IMR-90 (cell line): ENCODE measurements at regions not wholly inside any gene's neighbourhood (a gene's known extent, or its start where the extent isn't known, plus 50 kb on each side); places are given as distances from the start of the nearest gene placed in this dataset.

ENCODE experiments used
- ATAC-seq: fragments of 200-7000 bp; cut with Tn5 transposase; 2 replicates; pipeline ENCODE4 v1.9.1; 2020; ENCODE audit warnings: low read depth, mild to moderate bottlenecking, moderate library complexity
- BruUV-seq: library from RNA; stranded (reverse); fragments of 400-500 nt; replicated peaks from 2 replicates; lab custom pipeline; 2021; lab: Mats Ljungman, UMichigan
- CTCF ChIA-PET: fragments of 300-600 bp; formaldehyde crosslinking; extraction: SDS; loops from one replicate; lab custom pipeline; 2021; ENCODE audit warnings: antibody characterized with exemption; lab: Yijun Ruan, JAX
- POLR2A ChIA-PET: fragments of 300-600 bp; sonication (Branson Sonifier 250); formaldehyde crosslinking; loops from one replicate; lab custom pipeline; 2022; ENCODE audit warnings: antibody characterized with exemption; ENCODE audit not compliant: unreplicated experiment; lab: Charles Lee
- DNase-seq: peaks from one replicate; pipeline ENCODE4 v3.0.0; 2013
- H2AFZ ChIP-seq: replicated peaks from 2 replicates; pipeline ENCODE3; 2013; ENCODE audit warnings: low read length, mild to moderate bottlenecking; ENCODE audit not compliant: poor library complexity
- H2AK5ac ChIP-seq: 2 replicates; pipeline ENCODE4 v1.6.1; 2013; ENCODE audit warnings: low read depth, low read length, inconsistent platforms
- H2AK9ac ChIP-seq: replicated peaks from 2 replicates; pipeline ENCODE3; 2013; ENCODE audit warnings: mild to moderate bottlenecking, low read depth, low read length, moderate library complexity; ENCODE audit not compliant: poor library complexity
- H2BK120ac ChIP-seq: 2 replicates; pipeline ENCODE4 v1.6.1; 2013; ENCODE audit warnings: low read depth, low read length, inconsistent platforms
- H2BK15ac ChIP-seq: 3 replicates; pipeline ENCODE4 v1.6.1; 2013; ENCODE audit warnings: low read depth, low read length, inconsistent platforms
- H2BK20ac ChIP-seq: 2 replicates; pipeline ENCODE4 v1.6.1; 2013; ENCODE audit warnings: low read depth, mild to moderate bottlenecking, inconsistent platforms, low read length, moderate library complexity
- H2BK5ac ChIP-seq: 2 replicates; pipeline ENCODE4 v1.6.1; 2013; ENCODE audit warnings: mild to moderate bottlenecking, low read depth, low read length, inconsistent platforms; ENCODE audit not compliant: poor library complexity, severe bottlenecking
- H3K14ac ChIP-seq: replicated peaks from 2 replicates; pipeline ENCODE4 v1.6.1; 2013; ENCODE audit warnings: low read depth, low read length, inconsistent platforms
- H3K18ac ChIP-seq: 2 replicates; pipeline ENCODE4 v1.6.1; 2013; ENCODE audit warnings: low read depth, low read length, control low read depth
- H3K23ac ChIP-seq: 2 replicates; pipeline ENCODE4 v1.6.1; 2013; ENCODE audit warnings: low read depth, low read length, inconsistent platforms
- H3K27ac ChIP-seq: 2 replicates; pipeline ENCODE4 v1.5.1; 2013; ENCODE audit warnings: mild to moderate bottlenecking, control low read depth, low read length; ENCODE audit not compliant: insufficient read depth
- H3K27me3 ChIP-seq: 2 replicates; pipeline ENCODE4 v1.6.1; 2013; ENCODE audit warnings: low read length; ENCODE audit not compliant: control insufficient read depth, insufficient read depth
- H3K36me3 ChIP-seq: 2 replicates; pipeline ENCODE4 v1.6.1; 2013; ENCODE audit warnings: low read length, mixed read lengths; ENCODE audit not compliant: control insufficient read depth, insufficient read depth
- H3K4ac ChIP-seq: 2 replicates; pipeline ENCODE4 v1.6.1; 2013; ENCODE audit warnings: low read depth, low read length, inconsistent platforms
- H3K4me1 ChIP-seq: 2 replicates; pipeline ENCODE4 v1.6.1; 2013; ENCODE audit warnings: low read length, mixed read lengths; ENCODE audit not compliant: control insufficient read depth, insufficient read depth
- H3K4me2 ChIP-seq: 2 replicates; pipeline ENCODE4 v1.6.1; 2013; ENCODE audit warnings: low read depth, mild to moderate bottlenecking, control low read depth, low read length, moderate library complexity
- H3K4me3 ChIP-seq: 2 replicates; pipeline ENCODE4 v1.5.1; 2013; ENCODE audit warnings: low read depth, mild to moderate bottlenecking, control low read depth, low read length, moderate library complexity; ENCODE audit not compliant: insufficient read depth
- H3K56ac ChIP-seq: 2 replicates; pipeline ENCODE4 v1.6.1; 2013; ENCODE audit warnings: low read length, inconsistent platforms; ENCODE audit not compliant: insufficient read depth; ENCODE audit errors: extremely low read depth
- H3K79me1 ChIP-seq, 2 experiments: 2 replicates each; pipeline ENCODE4 v1.6.1; 2013; ENCODE audit warnings: low read length in 2 of 2, inconsistent platforms in 1 of 2, low read depth in 1 of 2
- H3K9ac ChIP-seq: 2 replicates; pipeline ENCODE4 v1.6.1; 2013; ENCODE audit warnings: low read depth, low read length, control low read depth
- H3K9me1 ChIP-seq: 2 replicates; pipeline ENCODE4 v1.6.1; 2013; ENCODE audit warnings: low read length, inconsistent platforms; ENCODE audit not compliant: insufficient read depth
- H3K9me3 ChIP-seq: 2 replicates; pipeline ENCODE4 v1.6.1; 2013; ENCODE audit warnings: low read length; ENCODE audit not compliant: control insufficient read depth, insufficient read depth
- H4K20me1 ChIP-seq: 2 replicates; pipeline ENCODE4 v1.6.1; 2013; ENCODE audit warnings: low read length, inconsistent platforms; ENCODE audit not compliant: insufficient read depth
- H4K5ac ChIP-seq: 2 replicates; pipeline ENCODE4 v1.6.1; 2013; ENCODE audit warnings: mild to moderate bottlenecking, low read depth, low read length, control low read depth
- H4K8ac ChIP-seq, 2 experiments: 2 replicates each; pipeline ENCODE4 v1.6.1; 2013; ENCODE audit warnings: low read depth in 2 of 2, low read length in 2 of 2, control low read depth in 1 of 2, inconsistent platforms in 1 of 2
- H4K91ac ChIP-seq: 2 replicates; pipeline ENCODE4 v1.6.1; 2013; ENCODE audit warnings: low read depth, low read length, inconsistent platforms; ENCODE audit not compliant: insufficient read depth
- CEBPB ChIP-seq: IDR thresholded peaks from 2 replicates; pipeline ENCODE4 v1.6.1; 2012; ENCODE audit warnings: low read depth, low read length, improper control_type of control experiment
- CHD1 ChIP-seq: IDR thresholded peaks from 2 replicates; pipeline ENCODE4 v1.6.1; 2012; ENCODE audit warnings: low read depth, low read length, improper control_type of control experiment
- ELK1 ChIP-seq: fragments of 150-350 bp; IDR thresholded peaks from 2 replicates; pipeline ENCODE4 v1.6.1; 2016; ENCODE audit warnings: low read depth, mild to moderate bottlenecking, low read length, moderate library complexity, borderline replicate concordance
- FOS ChIP-seq: fragments of 150-350 bp; IDR thresholded peaks from 2 replicates; pipeline ENCODE4 v1.6.1; 2016; ENCODE audit warnings: low read depth, low read length
- MAFK ChIP-seq: IDR thresholded peaks from 2 replicates; pipeline ENCODE4 v1.6.1; 2012; ENCODE audit warnings: low read depth, low read length, improper control_type of control experiment
- MAZ ChIP-seq: IDR thresholded peaks from 2 replicates; pipeline ENCODE4 v1.6.1; 2012; ENCODE audit warnings: low read depth, mild to moderate bottlenecking, low read length, improper control_type of control experiment, moderate library complexity, borderline replicate concordance
- MXI1 ChIP-seq: IDR thresholded peaks from 2 replicates; pipeline ENCODE4 v1.6.1; 2012; ENCODE audit warnings: low read depth, mild to moderate bottlenecking, low read length, moderate library complexity, borderline replicate concordance
- NFE2L2 ChIP-seq: fragments of 150-350 bp; IDR thresholded peaks from 2 replicates; pipeline ENCODE4 v1.6.1; 2016; ENCODE audit warnings: low read depth, mild to moderate bottlenecking, low read length
- RFX5 ChIP-seq: IDR thresholded peaks from 2 replicates; pipeline ENCODE4 v1.8.0; 2012; ENCODE audit warnings: low read depth, mild to moderate bottlenecking, low read length, moderate library complexity
- SMC3 ChIP-seq: fragments of 150-350 bp; IDR thresholded peaks from 2 replicates; pipeline ENCODE4 v1.6.1; 2016; ENCODE audit warnings: low read depth, mild to moderate bottlenecking, antibody characterized with exemption, low read length, moderate library complexity
- USF2 ChIP-seq: fragments of 150-350 bp; IDR thresholded peaks from 2 replicates; pipeline ENCODE4 v1.6.1; 2017; ENCODE audit warnings: mild to moderate bottlenecking, antibody characterized with exemption, low read length, low read depth
- WGBS, 2 experiments: methylation state at CpG; one replicate each; pipeline versions ENCODE4 v1.1.5 to v1.1.7; 2013; ENCODE audit warnings: missing lambda C conversion rate in 2 of 2; ENCODE audit not compliant: insufficient read length in 1 of 2; ENCODE audit errors: extremely low coverage in 2 of 2; 5-methylcytosine and 5-hydroxymethylcytosine counted together
- dilution Hi-C: fragments of 300-500 bp; cut with HindIII; formaldehyde crosslinking; loops from one replicate; pipeline ENCODE4 v1.14.3; 2018; ENCODE audit warnings: low sequenced_read_pairs; ENCODE audit not compliant: unreplicated experiment
- in situ Hi-C: fragments of 300-500 bp; cut with MboI; formaldehyde crosslinking; loops from 3 replicates; pipeline ENCODE4 v1.14.3; 2019; ENCODE audit warnings: low sequenced_read_pairs, inconsistent platforms, mixed read lengths
- intact Hi-C: fragments of 100-400 bp; cut with micrococcal nuclease; formaldehyde crosslinking; loops from 2 replicates; pipeline ENCODE4 v1.10.0; 2022

- Histone ChIP-seq H2AK5ac (no peak overlapping the region), H3K9me3 (no peaks in the 10 kb centered on the region; the same call in 1 of the 2 replicates), H3K27me3 (no peaks in the 10 kb centered on the region), H3K56ac (no peak overlapping the region), H2BK120ac (no peak overlapping the region), H3K9me1 (no peaks in the 10 kb centered on the region), H2AK9ac (no peak overlapping the region), H3K36me3 (no peaks in the 10 kb centered on the region), H3K4me3 (no peak overlapping the region), H3K79me1 (no peaks in the 10 kb centered on the region), H4K5ac (no peak overlapping the region), H2BK15ac (no peak overlapping the region), H3K14ac (no peak overlapping the region), H4K91ac (no peak overlapping the region), H3K27ac (no peak overlapping the region), H4K20me1 (no peaks in the 10 kb centered on the region), H3K9ac (no peak overlapping the region), H3K4ac (no peak overlapping the region), H4K8ac (no peak overlapping the region), H3K18ac (no peak overlapping the region), H2AFZ (no peak overlapping the region), H3K4me2 (no peak overlapping the region), H2BK5ac (no peak overlapping the region), H3K4me1 (no peaks in the 10 kb centered on the region), H2BK20ac (no peak overlapping the region), H3K23ac (no peak overlapping the region)
- no TSS peak for BruUV-seq
- no peak for ATAC-seq
- TF ChIP-seq USF2 (no peak), MAFK (no peak), MXI1 (no peak), RFX5 (no peak), CEBPB (no peak), NFE2L2 (no peak), ELK1 (no peak), SMC3 (no peak), MAZ (no peak), FOS (no peak), CHD1 (no peak)
- CTCF ChIA-PET = no interaction called here
- no peak for DNase-seq
- POLR2A ChIA-PET = no interaction called here
- no CpG with 5 or more reads among the region's 3 CpGs for WGBS, 2 experiments
- in situ Hi-C loops (no loop called here), dilution Hi-C loops (no loop called here), intact Hi-C loops (no loop called here)
Observed at GRCh38 chrX:25277574-25277973, 261.8 kb upstream of the ARX start.
